Jurkat, Clone E6-1 (cell line): ENCODE measurements at regions not wholly inside any gene's neighbourhood (a gene's known extent, or its start where the extent isn't known, plus 50 kb on each side); places are given as distances from the start of the nearest gene placed in this dataset.
A peak's percentile ranks its signal among the peaks of the same experiment; 100 is the strongest.
"Not testable (repeated sequence)": the region's sequence is repeated elsewhere in the genome, so short reads cannot be mapped to it uniquely, and the experiment has no call there.

ENCODE experiments used
- DNase-seq: peaks from one replicate; pipeline ENCODE4 v3.0.0-alpha.2; 2011; ENCODE audit warnings: low read depth, low spot score
- H3K4me3 ChIP-seq: 2 replicates; pipeline ENCODE4 v1.5.1; 2011; ENCODE audit warnings: mild to moderate bottlenecking, low read length, control low read depth, moderate library complexity

DNA sequence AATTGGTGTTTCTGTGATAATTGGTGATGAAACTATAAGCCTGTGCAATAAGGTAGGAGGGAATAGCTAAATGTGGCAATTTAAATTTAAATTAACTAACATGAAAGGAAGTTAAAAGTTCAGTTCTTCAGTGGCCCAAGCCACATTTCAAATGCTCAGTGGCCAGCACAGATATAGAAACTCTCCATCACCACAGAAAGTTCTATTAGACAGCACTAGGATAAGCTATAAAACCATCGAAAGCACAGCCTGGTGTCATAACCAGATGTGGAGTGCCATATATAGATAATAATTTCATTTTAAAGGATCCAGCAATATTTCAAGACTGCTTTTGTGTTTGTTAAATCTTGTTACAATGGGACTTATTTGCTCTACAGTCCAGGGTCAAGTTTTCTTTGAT lies 119.3 kb upstream of the NR3C2 start:
- DNase-seq, result no peak
- no peak overlapping the region for H3K4me3 ChIP-seq

- peak; percentile 1 for DNase-seq
- no peak overlapping the region for H3K4me3 ChIP-seq
Measured at GRCh38 chr4:148557793-148558192, 115.6 kb upstream of the NR3C2 start.

DNA sequence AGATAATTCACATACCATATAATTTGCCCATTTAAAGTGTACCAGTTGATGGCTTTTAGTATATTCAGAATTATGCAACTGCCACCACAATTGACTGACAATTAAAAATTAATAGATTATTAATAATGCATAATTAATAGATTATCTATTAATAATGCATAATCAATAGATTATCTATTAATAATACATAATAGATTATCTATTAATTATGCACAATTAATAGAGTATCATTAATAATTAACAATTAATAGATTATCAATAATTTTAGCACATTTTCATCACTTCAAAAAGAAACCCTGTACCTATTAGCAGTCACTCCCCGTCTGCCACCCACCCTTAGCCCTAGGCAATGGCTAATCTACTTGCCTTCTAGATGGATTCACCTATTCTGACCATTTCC lies 108.6 kb upstream of the NR3C2 start:
- no peak for DNase-seq

GRCh38 chr4:148542922-148543623 lies 100.9 kb upstream of the NR3C2 start:
- no peak overlapping the region for H3K4me3 ChIP-seq
- DNase-seq, result no peak

More for the DNA sequence above, 108.6 kb upstream of the NR3C2 start:
- H3K4me3 ChIP-seq, result no peak overlapping the region

DNA sequence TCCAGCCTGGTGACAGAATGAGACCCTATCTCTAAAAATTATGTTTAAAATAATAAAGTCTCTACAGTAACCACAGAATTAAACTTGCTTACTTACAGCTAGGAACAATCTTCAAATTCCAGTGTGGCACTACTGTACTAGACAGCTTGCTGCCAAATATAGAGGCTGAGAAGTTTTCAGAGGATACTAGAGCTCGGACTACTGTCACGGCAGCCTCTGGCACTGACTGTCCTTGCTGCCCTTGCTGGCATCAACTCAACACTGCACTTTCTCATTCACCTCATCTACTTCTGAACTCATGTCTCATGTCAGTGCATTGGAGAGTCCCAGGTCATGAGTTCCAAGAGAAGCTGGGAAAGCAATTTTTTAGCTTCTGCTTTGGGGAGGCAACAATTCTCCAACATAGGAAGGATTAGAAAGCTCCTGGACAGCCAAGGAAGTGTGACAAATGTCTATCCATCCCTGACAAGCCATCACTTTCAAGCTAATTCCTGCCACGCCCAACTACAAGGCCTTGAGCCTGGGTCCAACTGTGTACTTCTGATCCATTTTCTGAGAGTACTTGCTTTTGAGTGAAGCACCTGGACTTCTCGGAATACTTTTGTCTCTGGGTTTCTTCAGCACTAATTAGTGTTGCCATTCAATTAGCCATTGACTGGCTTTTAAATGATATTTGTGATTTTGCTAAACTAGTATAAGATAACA lies 98.6 kb upstream of the NR3C2 start:
- H3K4me3 ChIP-seq, result no peak overlapping the region
- DNase-seq, result no peak

- DNase-seq, result no peak
- H3K4me3 ChIP-seq, result no peak overlapping the region
Measured at GRCh38 chr4:148539387-148539786, 97.2 kb upstream of the NR3C2 start.

GRCh38 chr4:148533851-148534250 lies 91.6 kb upstream of the NR3C2 start:
- DNase-seq, H3K4me3 ChIP-seq: not testable (repeated sequence)

- no peak for DNase-seq
- H3K4me3 ChIP-seq, result no peak overlapping the region
Measured at GRCh38 chr4:148530114-148530513, 87.9 kb upstream of the NR3C2 start.

GRCh38 chr4:148527571-148527970 lies 85.4 kb upstream of the NR3C2 start:
- no peak for DNase-seq
- no peak overlapping the region for H3K4me3 ChIP-seq

DNA sequence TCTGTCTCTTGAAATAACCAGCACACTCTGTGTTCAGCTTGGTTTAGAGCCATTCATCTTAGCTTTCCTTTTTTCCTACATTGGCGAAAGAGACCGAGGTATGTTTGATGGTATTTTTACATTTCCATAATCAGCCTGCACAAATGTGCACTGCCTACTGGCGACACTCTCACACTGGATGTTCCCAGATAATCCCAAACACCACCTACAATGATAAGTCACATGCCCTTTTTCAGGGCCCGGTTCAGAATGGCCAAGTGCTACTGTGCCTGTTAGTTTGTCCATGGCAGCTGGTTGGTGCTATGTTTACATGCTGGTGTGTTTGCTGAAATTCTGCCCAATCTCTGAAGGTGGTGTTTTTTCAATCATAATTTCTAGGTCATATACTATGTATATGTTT lies 80.8 kb upstream of the NR3C2 start:
- no peak overlapping the region for H3K4me3 ChIP-seq
- DNase-seq, result no peak

DNA sequence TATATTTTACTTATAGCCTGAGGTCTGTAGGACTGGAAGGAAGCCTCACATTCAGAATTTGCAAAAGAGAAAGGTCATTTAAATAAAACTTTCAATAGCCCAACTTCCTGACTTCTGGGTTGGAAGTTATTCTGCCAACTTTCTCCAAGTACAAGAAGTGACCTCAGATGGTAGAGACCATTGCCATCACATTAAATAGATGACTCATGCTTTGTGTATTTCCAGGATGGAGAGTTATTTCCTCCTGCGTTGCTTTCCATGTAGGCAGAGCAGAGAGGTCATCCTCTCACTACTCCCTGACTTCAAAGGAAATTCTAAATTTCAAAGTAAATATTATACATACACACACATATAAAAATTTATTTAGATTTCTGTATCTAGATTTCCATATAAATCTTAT lies 73.0 kb upstream of the NR3C2 start:
- no peak overlapping the region for H3K4me3 ChIP-seq
- no peak for DNase-seq

DNA sequence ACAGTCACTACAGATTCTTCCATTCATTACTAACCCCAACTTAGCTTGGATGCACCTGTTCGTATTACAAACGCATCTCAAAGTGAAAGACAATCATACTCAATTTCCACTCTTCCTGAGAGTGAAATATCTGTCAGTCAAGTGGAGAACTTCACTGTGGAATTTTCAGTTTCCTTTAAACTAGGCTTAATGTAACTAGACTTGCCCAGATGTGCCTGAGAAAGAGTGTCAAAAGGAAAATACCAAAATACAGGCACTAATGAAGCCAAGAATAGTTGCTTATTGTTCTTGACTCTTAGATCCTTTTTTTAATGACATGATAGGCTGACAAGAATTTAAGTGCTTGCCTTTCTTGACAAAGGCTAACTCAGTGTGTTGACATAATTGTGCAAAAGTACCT lies 72.4 kb upstream of the NR3C2 start:
- no peak for DNase-seq
- H3K4me3 ChIP-seq, result no peak overlapping the region

DNA sequence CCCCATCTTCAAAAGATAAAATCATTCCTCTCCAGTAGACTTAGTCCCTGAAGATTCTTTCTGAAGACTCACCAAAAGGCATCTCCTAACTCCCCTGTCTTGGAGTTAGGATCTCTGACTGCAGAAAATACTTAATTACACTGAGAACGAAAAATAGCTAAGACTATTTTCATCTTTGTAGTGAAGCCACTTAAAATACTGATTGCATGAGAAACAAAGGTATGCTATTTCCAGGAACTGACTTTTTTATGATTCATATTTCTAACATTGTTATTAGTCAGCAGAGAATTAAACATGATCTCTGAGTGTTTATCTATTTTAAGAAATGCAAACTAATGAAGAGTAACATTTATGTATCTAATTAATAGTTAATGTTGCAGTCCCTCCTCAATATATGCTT lies 71.8 kb upstream of the NR3C2 start:
- no peak overlapping the region for H3K4me3 ChIP-seq
- no peak for DNase-seq

DNA sequence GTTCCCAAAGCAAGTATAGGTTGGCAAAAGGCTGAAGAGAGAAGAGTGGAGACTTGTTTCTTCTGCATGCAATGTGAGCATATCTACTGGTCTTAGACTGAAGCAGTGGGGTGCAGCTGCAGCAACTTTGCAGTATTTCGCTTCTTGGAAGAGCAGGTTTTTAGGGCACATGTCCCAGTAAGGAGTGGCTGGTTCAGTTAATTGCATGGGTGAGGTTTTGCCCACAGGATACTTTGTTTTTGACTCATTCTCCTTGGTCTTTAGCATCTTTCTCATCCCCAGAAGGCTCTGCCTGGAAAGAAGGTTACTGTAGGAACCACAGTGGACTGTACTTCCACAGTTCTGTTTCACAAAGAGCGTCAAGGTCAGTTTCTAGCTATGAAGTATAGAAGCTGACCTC lies 68.0 kb upstream of the NR3C2 start:
- DNase-seq, result no peak
- H3K4me3 ChIP-seq, result no peak overlapping the region

DNA sequence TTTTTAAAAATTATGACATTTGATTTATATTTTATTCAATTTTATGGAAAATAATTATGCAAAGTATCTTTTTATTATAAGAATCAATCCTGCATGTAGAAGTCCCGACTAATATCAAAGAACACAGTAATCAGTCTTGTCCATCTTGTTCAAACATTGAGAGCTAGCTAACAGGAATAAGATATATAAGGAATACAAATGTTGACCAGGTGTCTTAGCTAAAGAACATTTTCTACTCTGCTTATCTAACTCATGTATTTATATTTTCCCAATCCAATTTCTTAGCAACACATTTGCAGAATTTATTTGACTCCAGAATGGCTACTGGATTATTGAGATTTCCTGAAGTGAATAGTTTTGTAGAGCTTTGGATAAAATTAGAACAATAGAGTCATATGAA lies 61.5 kb upstream of the NR3C2 start:
- DNase-seq, result no peak
- no peak overlapping the region for H3K4me3 ChIP-seq

- no peak overlapping the region for H3K4me3 ChIP-seq
- DNase-seq, result no peak
Measured at GRCh38 chr4:148497258-148497657, 55.0 kb upstream of the NR3C2 start.

DNA sequence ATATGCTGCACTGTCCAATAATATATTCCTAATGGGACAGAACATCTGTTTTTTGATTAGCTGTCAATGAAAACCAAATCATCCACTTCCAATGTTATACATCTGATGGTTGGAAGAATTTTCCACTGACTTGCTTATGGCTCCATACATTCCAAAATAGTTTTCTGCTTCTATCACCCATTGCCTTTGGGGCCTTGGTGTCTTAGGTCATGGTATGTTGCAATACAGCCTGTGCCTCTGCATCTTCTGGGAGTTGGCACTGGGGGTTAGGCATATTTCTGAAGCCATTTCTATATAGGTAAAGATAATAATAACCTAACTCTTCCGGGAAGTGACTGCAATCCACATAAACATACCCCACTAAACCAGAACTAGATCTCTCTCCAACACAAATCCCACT lies 53.2 kb upstream of the NR3C2 start:
- H3K4me3 ChIP-seq, result no peak overlapping the region
- no peak for DNase-seq
